NCI-H1105 (cell line): ENCODE measurements at regions not wholly inside any gene's neighbourhood (a gene's known extent, or its start where the extent isn't known, plus 50 kb on each side); places are given as distances from the start of the nearest gene placed in this dataset.

Experiments
- DNase-seq: peaks from one replicate; lab custom pipeline; 2025; lab: John Stamatoyannopoulos, UW

DNA sequence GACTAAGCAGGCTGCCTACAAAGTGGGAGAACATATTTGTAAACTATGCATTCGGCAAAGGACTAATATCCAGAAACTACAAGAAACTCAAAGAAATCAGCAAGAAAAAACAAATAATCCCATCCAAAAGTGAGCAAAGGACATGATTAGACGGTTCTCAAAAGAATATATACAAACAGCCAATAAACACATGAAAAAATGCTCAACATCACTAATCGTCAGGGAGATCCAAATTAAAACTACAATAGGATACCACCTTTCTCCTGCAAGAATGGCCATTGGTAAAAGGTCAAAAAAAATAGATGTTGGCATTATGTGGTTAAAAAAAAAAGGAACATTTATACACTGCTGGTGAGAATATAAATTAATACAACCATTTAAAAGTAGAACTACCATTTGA lies 259.6 kb upstream of the SLITRK3 start:
- no peak for DNase-seq

DNA sequence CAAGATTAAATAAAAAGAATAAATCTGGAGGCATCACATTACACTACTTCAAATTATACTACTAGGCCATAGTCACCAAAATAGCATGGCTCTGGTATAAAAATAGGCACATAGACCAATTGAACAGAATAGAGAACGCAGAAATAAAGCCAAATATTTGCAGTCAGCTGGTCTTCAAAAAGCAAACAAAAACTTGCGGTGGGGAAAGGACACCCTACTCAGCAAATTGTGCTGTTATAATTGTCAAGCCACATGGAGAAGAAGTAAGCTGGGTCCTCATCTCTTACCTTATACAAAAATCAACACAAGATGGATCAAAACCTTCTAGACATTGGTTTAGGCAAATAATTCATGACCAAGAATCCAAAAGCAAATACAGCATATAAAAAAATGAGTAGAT lies 259.2 kb upstream of the SLITRK3 start:
- DNase-seq, result no peak

DNA sequence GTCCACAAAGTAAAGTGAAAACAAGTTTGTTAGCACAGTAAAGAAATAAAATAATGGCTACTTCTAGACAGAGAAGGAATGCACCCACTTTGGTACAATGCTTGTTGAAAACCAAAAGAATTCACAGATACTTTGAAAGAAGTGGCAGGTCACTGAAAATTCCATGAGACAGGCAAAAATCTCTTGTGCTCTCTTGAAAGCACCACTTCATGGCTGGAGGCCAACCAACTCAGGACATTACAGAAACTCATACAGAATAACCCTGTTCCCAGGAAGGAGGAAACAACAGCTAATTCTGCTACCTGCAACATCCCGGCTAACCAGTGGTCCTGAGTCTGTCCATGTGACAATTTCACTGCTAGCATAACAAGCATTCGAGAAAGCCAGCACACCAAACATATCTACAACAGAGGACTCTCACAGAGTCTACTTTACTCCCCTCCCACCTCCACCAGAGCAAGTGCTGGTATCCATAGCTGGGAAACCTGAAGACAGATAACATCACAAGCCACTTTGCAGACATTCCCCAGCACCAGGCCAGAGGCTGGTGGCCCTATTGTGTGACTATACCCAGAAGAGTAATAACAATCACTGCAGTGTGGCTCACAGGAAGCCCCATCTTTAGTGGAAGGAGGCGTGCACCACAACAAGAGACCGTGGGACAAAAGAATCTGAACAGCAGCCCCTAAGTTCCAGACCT lies 255.3 kb upstream of the SLITRK3 start:
- DNase-seq, result no peak

DNA sequence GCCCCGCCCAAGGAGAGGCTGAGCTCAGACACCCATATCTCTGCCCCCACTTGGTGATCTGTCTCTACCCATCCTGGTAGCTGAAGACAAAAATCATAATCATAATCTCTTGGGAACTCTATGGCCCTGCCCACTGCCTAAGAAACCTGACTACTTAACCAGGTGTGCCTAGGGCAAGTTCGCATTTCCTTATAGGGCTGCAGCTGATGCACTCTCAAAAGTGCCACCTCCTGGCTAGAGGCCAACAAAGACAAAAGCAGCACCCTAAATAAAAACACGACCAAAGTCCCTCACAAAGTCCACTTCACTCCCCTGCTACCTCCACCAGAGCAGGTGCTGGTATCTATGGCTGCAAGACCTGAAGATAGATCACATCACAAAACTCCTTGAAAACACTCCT lies 250.4 kb upstream of the SLITRK3 start:
- DNase-seq, result peak; percentile 1

DNA sequence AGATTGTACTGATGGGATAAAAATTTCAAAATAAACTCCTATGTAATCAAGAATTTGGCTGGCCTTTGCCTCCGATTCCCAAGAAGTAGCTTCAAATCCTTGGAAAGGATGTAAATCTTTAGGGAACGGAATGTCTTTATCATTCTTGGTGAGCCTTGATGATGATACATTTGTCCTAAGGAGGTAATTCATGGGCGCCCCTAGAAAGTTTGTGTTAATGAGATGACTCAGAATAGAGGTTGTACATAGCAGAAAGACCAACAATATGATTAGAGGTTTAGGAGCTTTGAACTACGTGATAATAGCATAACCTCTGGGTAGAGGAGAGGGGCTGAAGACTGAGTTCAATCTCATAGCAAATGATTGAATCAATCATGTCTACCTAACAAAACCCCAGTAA lies 248.6 kb upstream of the SLITRK3 start:
- DNase-seq, result no peak

DNA sequence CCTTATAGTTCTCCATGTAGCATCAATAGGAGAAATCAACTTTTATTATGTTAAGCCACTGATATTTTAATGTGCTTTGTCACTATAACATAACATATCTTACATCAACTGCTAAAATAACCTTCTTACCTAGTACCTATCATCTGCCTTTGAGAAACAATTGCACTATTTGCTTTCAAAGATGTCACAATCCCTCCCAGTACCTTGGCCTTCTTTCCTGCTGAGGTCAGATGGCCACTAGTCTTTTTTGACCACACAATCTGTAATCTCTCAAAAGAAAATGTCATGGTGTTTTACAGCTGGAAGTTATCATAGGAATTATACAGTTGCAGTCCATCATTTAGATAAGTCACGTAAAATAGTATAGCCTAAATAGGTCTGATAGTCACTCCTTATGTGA lies 247.5 kb upstream of the SLITRK3 start:
- DNase-seq, result no peak

DNA sequence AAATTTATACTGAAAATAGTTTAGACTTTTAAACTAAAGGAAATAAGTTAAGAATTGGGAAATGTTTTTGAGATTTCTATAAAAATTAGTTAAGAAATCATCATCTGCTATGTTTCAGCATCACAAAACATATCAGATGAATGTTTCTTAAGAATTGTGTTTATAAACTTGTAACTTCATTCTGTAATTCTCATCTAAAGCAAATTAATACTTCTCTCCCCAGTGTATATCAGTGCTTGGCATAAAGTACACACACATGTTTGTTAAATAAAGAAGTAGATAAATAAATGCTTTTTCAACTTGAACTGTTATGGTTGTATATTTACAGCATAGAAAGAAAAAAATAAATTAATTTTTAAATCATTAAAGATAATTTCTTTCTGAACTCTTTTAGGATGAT lies 245.9 kb upstream of the SLITRK3 start:
- DNase-seq, result no peak

DNA sequence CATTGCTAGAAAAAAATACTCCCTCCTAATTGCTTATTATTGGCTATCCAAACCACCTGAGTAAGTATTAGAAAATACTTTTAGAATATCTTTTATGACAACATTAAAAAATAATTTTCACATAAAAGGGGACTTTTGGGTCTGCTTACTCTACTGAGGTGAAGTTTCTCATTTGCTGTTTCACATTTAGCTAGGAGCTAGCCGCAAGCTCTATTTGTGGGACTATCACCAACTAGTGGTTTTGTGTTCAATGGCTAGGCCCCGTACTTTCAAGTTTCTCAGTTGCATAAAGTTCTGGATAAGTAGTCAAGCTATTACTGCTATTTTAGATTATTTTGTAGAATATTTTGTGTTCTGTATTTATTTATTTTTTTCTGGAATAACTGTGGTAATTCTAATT lies 244.2 kb upstream of the SLITRK3 start:
- no peak for DNase-seq

DNA sequence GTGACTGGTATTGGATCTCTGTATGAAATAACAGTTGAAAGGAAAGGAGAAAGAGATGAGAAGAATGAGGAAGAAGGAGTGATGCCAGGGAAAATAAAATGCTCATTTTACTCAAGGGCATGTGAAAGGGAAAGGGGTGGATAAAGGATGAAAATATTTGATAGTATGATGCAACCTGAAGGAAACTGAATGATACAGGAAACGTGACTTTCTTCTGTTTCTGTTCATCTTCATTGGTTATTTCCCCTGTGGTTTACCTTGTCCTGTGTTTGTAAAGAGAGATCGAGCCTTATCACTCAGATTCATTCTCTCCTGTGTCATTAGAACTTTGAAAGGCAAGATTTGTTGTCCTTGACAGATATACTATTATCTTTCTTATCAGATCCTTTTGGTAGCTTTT lies 243.6 kb upstream of the SLITRK3 start:
- no peak for DNase-seq

DNA sequence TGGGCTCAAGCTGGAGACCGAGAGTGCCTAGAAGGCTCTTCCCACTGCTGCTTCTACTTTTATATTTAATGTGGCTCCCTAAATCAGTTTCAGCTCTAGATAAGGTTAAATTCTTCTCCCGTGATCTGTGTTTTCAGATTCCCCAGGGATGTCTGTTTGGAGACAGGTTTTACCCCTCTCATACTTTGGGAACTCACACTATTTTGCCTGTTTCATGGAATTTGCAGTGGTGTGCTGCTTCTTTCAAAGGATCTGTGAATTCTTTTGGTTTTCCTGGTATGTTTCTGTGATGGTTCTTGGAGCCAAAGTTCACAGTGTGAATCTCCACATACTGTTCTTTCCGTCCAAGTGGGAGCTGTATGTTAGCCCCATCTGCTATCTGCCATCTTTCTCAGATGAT lies 238.3 kb upstream of the SLITRK3 start:
- DNase-seq, result no peak

DNA sequence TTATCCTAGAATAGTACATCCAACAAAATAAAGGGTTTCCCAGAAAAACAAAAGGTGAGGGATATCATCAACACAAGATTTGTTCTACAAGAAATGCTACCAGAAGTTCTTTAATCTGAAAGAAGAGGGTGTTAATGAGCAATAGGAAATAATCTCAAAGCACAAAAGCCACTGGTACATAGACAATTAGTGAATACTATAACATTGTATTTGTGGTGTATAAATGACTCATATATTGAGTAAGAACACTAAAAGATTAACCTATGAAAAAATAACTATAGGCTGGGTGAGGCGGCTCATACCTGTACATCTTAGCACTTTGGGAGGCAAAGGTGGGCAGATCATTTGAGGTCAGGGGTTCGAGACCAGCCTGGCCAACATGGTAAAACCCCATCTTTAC lies 210.2 kb upstream of the SLITRK3 start:
- DNase-seq, result no peak

DNA sequence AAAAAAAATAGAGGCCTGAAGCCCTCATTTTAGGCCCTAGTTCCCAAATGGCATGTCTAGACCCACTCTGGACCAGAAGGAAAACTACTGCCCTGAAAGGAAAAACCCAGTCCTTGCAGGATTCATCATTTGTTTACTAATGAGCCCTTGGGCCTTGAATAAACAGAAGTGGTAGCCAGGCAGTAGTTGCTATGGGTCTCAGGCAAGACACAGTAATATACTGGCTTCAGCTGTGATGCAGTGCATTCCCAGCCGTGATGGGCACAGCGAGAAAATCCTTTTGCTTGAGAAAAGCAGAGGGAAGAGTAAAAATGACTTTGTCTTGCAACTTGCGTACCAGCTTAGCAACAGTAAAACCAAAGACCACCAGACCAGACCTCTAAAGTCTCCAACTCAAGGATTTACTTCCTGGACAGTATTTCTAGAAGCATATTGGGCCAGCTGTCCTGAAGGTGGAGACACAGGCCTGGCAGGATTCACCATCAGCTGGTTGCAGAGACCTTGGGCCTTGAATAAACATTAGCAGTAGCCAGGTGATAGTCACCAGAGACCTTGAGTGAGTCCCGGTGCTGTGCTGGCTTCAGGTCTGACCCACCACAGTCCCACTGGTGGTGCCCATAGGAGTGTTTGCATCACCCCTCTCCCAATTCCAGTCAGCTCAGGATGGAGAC lies 208.3 kb upstream of the SLITRK3 start:
- DNase-seq, result no peak

DNA sequence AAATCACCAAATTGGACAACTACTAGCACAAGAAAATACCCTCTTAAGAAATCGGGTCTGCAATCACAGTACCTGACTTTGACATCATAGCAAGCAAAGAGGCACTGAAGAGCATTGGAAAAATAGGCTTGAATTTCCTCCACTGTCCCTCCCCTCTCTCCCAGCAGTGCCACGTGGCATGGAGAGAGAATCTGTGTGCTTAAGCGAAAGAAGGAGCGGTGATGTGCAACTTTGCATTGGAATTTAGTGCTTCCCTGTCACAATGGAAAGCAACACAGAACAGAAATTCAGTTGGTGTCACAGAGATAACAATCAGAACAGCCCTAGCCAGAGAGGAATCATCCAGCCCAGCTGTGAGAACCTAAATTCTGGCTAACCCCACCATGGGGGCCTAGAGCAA lies 207.5 kb upstream of the SLITRK3 start:
- no peak for DNase-seq

DNA sequence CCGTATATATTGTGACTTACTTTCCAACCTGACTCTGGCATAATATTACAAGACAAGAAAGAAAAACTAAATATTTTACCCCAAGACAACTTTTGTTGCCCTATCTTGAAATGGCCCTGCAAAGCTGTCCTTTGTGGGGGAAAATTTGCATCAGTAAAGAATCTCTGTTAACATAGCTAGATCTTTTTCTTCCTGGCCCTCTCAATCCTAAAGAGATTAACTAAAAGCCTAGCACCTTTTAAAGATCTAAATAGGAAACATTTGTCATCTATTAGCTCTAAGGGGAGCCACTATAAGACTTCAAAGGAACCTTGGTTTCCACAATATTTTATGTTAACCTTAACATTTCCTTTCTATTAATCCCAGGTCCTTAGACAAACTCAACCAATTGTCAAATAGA lies 199.0 kb upstream of the SLITRK3 start:
- DNase-seq, result no peak

DNA sequence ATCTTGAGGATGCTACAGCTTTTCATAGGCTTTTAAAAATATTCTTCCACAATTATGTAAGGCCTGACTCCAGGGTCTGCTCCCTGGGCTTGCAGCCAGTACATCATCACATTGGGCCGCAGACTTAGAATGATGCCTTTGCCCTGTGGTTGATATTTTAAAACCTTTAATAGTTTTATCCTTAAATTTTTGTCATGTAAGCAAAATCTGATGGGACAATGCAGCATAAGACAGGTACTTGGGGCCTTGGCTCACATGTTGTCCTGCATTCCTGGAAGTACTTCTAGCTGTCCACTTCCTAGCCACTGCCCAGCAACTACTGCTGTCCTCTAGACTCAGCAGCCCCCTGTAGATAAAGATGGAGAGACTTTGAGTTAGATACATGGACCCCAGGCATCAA lies 197.3 kb upstream of the SLITRK3 start:
- no peak for DNase-seq

DNA sequence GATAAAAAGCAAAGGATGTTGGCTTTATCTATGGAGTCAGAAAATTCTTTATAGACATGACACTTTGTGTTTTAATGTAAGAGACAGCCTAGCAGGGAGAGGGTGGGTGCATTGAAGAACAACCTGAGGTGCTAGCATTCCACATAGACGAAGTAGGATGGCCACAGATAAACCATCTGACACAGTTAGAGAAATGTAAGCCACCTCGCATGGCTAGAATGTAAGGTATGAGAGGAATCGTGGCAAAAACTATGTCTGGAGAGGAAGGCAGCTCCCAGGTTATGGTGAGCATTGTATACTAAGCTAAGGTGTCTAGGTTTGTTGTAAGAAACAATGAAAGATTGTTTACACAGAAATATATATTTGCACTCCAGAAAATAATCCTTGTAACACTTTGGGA lies 194.0 kb upstream of the SLITRK3 start:
- no peak for DNase-seq

DNA sequence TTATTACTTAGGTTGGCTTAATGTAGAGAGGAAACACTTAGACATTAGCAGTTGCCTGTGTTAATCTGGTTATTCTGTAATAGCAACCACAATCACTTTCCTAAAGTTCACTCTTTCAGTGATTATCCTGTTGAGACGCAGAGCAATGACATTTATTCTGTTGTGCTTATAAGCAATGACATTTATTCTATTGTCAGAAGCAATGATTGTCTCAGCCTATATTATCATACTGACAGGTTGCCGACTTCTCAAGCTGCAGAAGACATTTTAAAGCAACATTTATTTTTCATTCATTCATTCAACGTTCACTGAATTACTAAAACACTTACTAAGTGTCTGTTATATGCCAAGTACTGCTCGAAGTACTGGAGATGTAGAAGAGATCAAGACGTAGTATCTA lies 193.5 kb upstream of the SLITRK3 start:
- no peak for DNase-seq

DNA sequence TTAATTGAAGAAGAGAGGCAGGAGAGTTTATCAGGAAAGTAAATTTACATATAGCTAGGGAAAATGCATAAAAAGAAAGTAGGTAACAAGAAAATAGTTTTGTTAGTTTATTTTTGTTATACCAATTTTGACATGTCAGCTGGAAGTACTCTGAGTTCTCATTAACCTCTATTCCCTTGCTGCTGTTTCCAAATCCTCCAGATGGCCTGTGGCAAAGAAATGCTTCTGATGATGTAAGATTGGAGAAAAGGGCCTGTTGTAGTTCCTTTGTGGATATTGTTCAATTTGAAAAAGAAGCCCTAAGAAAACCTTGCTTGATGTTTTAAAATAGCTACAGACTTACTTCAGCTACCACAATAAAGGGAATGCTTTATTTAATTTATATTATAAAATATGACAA lies 192.9 kb upstream of the SLITRK3 start:
- DNase-seq, result no peak

DNA sequence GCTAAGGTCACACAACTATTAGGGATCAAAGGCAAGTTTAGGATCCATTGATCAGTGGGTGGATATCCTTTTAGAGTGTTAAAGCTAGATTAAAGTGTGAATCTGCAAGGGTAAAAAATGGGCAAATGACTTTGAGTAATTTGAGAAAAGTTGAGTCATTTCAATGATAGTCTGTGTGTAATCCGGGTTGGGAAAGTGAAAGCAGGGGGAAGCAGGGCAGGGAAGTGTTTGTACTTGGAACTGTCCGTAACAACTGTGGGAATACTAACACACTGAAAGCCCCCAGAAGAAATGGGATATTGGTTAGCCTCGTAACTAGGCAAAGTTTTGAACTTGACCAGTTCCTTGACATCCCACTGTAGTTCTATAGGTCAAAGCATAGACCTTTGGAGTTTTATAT lies 187.2 kb upstream of the SLITRK3 start:
- no peak for DNase-seq

DNA sequence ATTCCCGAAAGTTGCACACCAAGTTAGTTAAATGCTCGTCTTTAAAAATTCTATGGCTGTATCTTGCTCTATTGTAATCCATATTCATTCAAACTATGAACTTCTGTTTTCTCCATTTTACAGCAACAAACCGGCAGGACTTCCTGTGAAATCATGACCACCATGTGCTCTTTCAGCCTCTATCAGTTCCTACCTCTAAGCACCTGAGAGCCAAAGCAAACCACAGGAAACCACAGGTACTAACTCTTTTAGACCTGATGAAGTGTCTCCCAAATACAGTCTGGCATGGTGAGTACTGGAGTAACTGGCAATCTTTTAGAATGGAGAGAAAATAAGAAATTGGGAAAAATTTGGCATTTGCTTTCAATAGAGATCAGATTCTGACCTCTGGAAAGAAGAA lies 186.5 kb upstream of the SLITRK3 start:
- no peak for DNase-seq

DNA sequence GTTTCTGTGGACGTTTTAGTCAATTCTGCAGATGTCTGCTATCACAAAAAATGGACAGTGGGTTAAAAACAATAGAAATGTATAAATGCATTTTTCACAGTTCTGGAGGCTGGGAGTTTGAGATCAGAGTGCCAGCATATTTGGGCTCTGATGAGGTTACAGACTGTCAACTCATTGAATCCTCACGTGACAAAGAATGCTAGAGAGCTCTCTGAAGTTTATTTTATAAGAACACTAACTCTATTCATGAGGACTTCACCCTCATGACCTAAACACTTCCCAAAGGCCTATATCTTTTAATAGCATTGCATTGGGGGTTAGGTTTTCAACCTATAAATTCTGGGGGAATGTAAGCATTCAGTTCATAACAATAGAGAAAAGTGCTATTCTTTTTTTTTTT lies 182.6 kb upstream of the SLITRK3 start:
- DNase-seq, result no peak

DNA sequence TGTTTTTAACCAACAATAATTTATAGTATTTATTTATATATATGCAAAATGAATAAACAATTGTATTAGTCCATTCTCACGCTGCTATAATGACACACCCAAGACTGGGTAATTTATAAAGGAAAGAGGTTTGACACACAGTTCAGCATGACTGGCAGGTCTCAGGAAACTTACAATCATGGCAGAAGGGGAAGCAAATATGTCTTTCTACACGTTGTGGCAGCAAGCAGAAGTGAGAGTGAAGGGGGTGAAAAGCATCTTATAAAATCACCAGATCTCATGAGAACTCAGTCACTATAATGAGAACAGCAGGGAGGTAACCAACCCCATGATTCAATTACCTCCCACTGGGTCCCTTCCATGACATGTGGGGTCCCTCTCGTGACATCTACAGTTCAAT lies 162.8 kb upstream of the SLITRK3 start:
- DNase-seq, result no peak

DNA sequence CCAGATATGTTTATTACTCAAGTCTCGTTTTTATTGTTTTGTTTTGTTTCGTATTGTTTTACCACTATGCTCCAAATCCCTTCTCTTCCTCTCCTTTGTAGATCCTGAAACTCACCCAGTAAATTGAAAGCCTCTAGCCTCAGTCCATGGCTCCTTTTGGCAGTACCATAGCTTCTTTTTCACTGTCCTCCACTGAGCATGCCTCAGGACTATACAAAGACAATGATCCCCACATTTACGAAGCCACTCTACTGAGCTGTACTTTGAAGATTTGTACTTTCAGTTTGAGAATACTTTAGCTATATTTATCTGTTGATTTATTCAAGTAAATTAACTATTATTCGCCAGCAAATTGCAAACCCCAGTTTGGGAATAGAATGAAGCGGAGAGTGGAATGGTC lies 159.1 kb upstream of the SLITRK3 start:
- no peak for DNase-seq

DNA sequence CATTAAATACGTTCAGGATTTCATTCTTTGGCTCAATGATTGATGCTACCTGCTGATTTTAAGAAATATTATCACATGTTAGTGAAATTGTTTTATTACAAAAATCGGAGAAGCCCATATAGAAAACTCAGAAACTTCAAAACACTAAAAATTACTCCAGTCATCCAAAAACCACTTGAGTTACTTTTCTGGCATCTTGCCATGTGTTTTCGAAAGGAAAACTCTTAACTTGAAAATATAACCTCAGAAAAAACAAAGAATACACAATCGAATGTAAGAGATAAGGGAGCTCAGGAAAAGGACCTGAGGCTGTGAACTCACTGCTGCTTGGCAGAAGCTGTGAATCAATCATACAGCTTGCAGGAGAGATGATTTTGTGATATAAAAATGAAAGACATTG lies 151.3 kb upstream of the SLITRK3 start:
- no peak for DNase-seq
